Fibroblast of lung (primary cell): ENCODE measurements at regions not wholly inside any gene's neighbourhood (a gene's known extent, or its start where the extent isn't known, plus 50 kb on each side); places are given as distances from the start of the nearest gene placed in this dataset.

Experiments used
- DNase-seq, 2 donors: peaks; one replicate each; pipeline versions ENCODE4 v3.0.0 to v3.0.0-alpha.2; 2010; ENCODE audit warnings: low read depth in 2 of 2
- H2AFZ ChIP-seq: 2 replicates; pipeline ENCODE4 v1.5.1; 2012; ENCODE audit warnings: low read length, control low read depth, inconsistent platforms
- H3K27ac ChIP-seq: 2 replicates; pipeline ENCODE4 v1.5.1; 2011; ENCODE audit warnings: low read length, control low read depth; ENCODE audit not compliant: insufficient read depth
- H3K27me3 ChIP-seq: 2 replicates; pipeline ENCODE4 v1.5.1; 2011; ENCODE audit warnings: mild to moderate bottlenecking, low read length; ENCODE audit not compliant: control insufficient read depth, insufficient read depth
- H3K36me3 ChIP-seq: 2 replicates; pipeline ENCODE4 v1.5.1; 2011; ENCODE audit warnings: low read length; ENCODE audit not compliant: control insufficient read depth, insufficient read depth
- H3K4me1 ChIP-seq: 2 replicates; pipeline ENCODE4 v1.5.1; 2011; ENCODE audit warnings: low read length; ENCODE audit not compliant: control insufficient read depth, insufficient read depth; ENCODE audit errors: extremely low read depth
- H3K4me2 ChIP-seq: 2 replicates; pipeline ENCODE4 v1.5.1; 2011; ENCODE audit warnings: low read length, control low read depth; ENCODE audit not compliant: insufficient read depth; ENCODE audit errors: extremely low read depth
- H3K4me3 ChIP-seq, 4 experiments: fragments of 200-600 bp in 1 of 4; sonication (generic) in 1 of 4; replicated peaks in 1 of 4; 2 replicates each; pipeline ENCODE4 v1.5.1; 2011 to 2016; ENCODE audit warnings: low read length in 4 of 4, low read depth in 3 of 4, mild to moderate bottlenecking in 3 of 4, control low read depth in 2 of 4, inconsistent platforms in 1 of 4, mixed read lengths in 1 of 4; ENCODE audit not compliant: insufficient read depth in 1 of 4; ENCODE audit errors: control extremely low read depth in 1 of 4
- H3K79me2 ChIP-seq: 2 replicates; pipeline ENCODE4 v1.5.1; 2012; ENCODE audit warnings: mild to moderate bottlenecking, low read length, inconsistent platforms; ENCODE audit not compliant: control insufficient read depth, insufficient read depth
- H3K9ac ChIP-seq: 2 replicates; pipeline ENCODE4 v1.5.1; 2011; ENCODE audit warnings: mild to moderate bottlenecking, low read length, control low read depth; ENCODE audit not compliant: insufficient read depth
- H3K9me3 ChIP-seq: 2 replicates; pipeline ENCODE4 v1.5.1; 2012; ENCODE audit warnings: low read depth, low read length; ENCODE audit not compliant: control insufficient read depth, insufficient read depth
- H4K20me1 ChIP-seq: 2 replicates; pipeline ENCODE4 v1.5.1; 2011; ENCODE audit warnings: low read length; ENCODE audit not compliant: control insufficient read depth, insufficient read depth; ENCODE audit errors: extremely low read depth
- EZH2 ChIP-seq: IDR thresholded peaks from 2 replicates; pipeline ENCODE4 v1.5.1; 2012; ENCODE audit warnings: low read length, control low read depth, mild to moderate bottlenecking; ENCODE audit errors: missing control alignments
- TF ChIP-seq, protein P1 (sequence below), 2 donors: IDR thresholded peaks in 1 of 2; conservative IDR thresholded peaks in 1 of 2; 1 replicate in 1 of 2; 2 replicates in 1 of 2; pipeline ENCODE4 v1.5.1; 2011 to 2012; ENCODE audit warnings: low read length in 2 of 2, control low read depth in 1 of 2, inconsistent platforms in 1 of 2, low read depth in 1 of 2, mild to moderate bottlenecking in 1 of 2

DNA sequence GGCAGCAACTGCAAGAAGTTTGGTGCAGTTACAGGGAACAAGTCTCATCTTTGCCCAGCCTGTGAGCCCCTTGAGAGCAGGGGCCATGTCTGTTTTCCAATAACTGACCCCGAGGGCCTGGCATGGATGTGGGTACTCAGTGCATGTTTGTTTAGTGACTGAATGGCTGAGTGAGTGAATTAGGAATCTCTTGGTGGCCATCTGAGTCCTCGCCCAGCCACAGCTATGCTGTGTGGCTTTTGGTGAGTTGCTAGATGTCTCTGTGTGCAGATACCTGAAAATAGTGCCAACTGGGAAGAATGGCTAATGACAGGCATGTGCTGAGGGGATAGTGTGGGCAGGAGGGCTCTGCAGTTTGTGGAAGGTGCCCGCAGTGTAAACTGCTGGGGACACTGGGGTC, 54.4 kb upstream of the PCBD1 start:
- H3K9ac ChIP-seq, result no peak overlapping the region
- no peaks in the 10 kb centered on the region for H3K79me2 ChIP-seq
- H3K36me3 ChIP-seq, result no peaks in the 10 kb centered on the region
- no peak overlapping the region for H3K4me3 ChIP-seq
- TF ChIP-seq EZH2, result no peak
- TF ChIP-seq, protein P1, sequence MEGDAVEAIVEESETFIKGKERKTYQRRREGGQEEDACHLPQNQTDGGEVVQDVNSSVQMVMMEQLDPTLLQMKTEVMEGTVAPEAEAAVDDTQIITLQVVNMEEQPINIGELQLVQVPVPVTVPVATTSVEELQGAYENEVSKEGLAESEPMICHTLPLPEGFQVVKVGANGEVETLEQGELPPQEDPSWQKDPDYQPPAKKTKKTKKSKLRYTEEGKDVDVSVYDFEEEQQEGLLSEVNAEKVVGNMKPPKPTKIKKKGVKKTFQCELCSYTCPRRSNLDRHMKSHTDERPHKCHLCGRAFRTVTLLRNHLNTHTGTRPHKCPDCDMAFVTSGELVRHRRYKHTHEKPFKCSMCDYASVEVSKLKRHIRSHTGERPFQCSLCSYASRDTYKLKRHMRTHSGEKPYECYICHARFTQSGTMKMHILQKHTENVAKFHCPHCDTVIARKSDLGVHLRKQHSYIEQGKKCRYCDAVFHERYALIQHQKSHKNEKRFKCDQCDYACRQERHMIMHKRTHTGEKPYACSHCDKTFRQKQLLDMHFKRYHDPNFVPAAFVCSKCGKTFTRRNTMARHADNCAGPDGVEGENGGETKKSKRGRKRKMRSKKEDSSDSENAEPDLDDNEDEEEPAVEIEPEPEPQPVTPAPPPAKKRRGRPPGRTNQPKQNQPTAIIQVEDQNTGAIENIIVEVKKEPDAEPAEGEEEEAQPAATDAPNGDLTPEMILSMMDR (conservative IDR thresholded peaks at IDR 0.05 in 1 of 2, IDR thresholded peaks at IDR 0.05 in 1 of 2; ENCODE audit: low read depth in 1 of 2, low read length in 2 of 2), result no peak
- H4K20me1 ChIP-seq, result no peaks in the 10 kb centered on the region
- no peak overlapping the region for H3K27ac ChIP-seq
- no peak for DNase-seq
- no peak overlapping the region for H2AFZ ChIP-seq
- peaks cover 4% of the 10 kb centered on the region for H3K27me3 ChIP-seq
- H3K9me3 ChIP-seq, result no peaks in the 10 kb centered on the region
- H3K4me1 ChIP-seq, result no peaks in the 10 kb centered on the region
- H3K4me2 ChIP-seq, result no peak overlapping the region

GRCh38 chr10:70943249-70943648, 54.9 kb upstream of the PCBD1 start:
- Histone ChIP-seq H3K27me3 (peaks cover 4% of the 10 kb centered on the region), H3K27ac (no peak overlapping the region), H4K20me1 (no peaks in the 10 kb centered on the region), H3K79me2 (no peaks in the 10 kb centered on the region), H3K4me2 (no peak overlapping the region), H3K9me3 (no peaks in the 10 kb centered on the region), H3K4me3 (no peak overlapping the region), H2AFZ (no peak overlapping the region), H3K4me1 (no peaks in the 10 kb centered on the region), H3K9ac (no peak overlapping the region), H3K36me3 (no peaks in the 10 kb centered on the region)
- TF ChIP-seq, protein P1 (conservative IDR thresholded peaks at IDR 0.05 in 1 of 2, IDR thresholded peaks at IDR 0.05 in 1 of 2; ENCODE audit: low read depth in 1 of 2, low read length in 2 of 2), result no peak
- TF ChIP-seq EZH2, result no peak
- DNase-seq, result no peak

GRCh38 chr10:70943841-70944466, 55.6 kb upstream of the PCBD1 start:
- no peaks in the 10 kb centered on the region for H4K20me1 ChIP-seq
- H3K4me2 ChIP-seq, result no peak overlapping the region
- DNase-seq, result no peak
- no peak overlapping the region for H2AFZ ChIP-seq
- no peak overlapping the region for H3K9ac ChIP-seq
- peaks cover 5% of the 10 kb centered on the region for H3K27me3 ChIP-seq
- H3K79me2 ChIP-seq, result no peaks in the 10 kb centered on the region
- no peaks in the 10 kb centered on the region for H3K9me3 ChIP-seq
- no peaks in the 10 kb centered on the region for H3K4me1 ChIP-seq
- no peaks in the 10 kb centered on the region for H3K36me3 ChIP-seq
- H3K4me3 ChIP-seq, result no peak overlapping the region
- no peak for TF ChIP-seq EZH2
- TF ChIP-seq, protein P1 (conservative IDR thresholded peaks at IDR 0.05 in 1 of 2, IDR thresholded peaks at IDR 0.05 in 1 of 2; ENCODE audit: low read depth in 1 of 2, low read length in 2 of 2), result no peak
- H3K27ac ChIP-seq, result no peak overlapping the region
